Stomach smooth muscle (tissue), 2 donors: ENCODE measurements at regions not wholly inside any gene's neighbourhood (a gene's known extent, or its start where the extent isn't known, plus 50 kb on each side); places are given as distances from the start of the nearest gene placed in this dataset.

ENCODE experiments used
- H3K27ac ChIP-seq: one replicate; pipeline ENCODE4 v1.7.0; 2013; ENCODE audit warnings: mild to moderate bottlenecking, low read length, inconsistent platforms
- H3K27me3 ChIP-seq, 2 donors: one replicate each; pipeline ENCODE4 v1.7.0; 2013; ENCODE audit warnings: low read length in 2 of 2; ENCODE audit not compliant: insufficient read depth in 2 of 2, control insufficient read depth in 1 of 2
- H3K36me3 ChIP-seq, 2 donors: one replicate each; pipeline ENCODE4 v1.7.0; 2013; ENCODE audit warnings: low read length in 2 of 2; ENCODE audit not compliant: control insufficient read depth in 2 of 2, insufficient read depth in 2 of 2
- H3K4me1 ChIP-seq: one replicate; pipeline ENCODE4 v1.7.0; 2013; ENCODE audit warnings: low read length; ENCODE audit not compliant: control insufficient read depth, insufficient read depth
- H3K4me3 ChIP-seq, 2 donors: one replicate each; pipeline ENCODE4 v1.7.0; 2013; ENCODE audit warnings: low read length in 2 of 2
- H3K9ac ChIP-seq, 2 donors: one replicate each; pipeline ENCODE4 v1.7.0; 2013; ENCODE audit warnings: low read length in 2 of 2, mild to moderate bottlenecking in 1 of 2
- H3K9me3 ChIP-seq, 2 donors: one replicate each; pipeline ENCODE4 v1.7.0; 2013; ENCODE audit warnings: low read length in 2 of 2; ENCODE audit not compliant: control insufficient read depth in 2 of 2
- donor health status: healthy.
- donor health status: Pancreatic carcinoma.

DNA sequence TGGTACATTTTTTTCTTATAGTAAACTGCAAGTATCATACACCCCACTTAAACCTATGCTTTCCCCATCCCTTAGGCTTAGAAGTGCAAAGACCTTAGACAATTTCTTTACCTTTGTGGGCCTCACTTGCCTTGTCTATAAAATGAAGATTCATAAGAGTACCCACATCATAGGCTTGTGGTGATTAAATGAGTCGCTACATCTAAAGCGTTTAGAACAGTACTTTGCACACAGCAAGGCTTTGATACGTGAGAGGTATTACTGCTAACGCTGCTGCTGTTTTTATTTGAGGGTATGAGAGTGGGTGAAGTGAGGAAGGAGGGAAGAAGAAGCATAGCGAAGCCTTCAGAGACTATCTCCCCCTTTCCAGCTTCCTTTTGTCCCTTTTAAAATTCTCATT lies 87.8 kb upstream of the RPS6KA3 start:
- Histone ChIP-seq H3K9ac (no peak overlapping the region), H3K27ac (no peak overlapping the region), H3K9me3 (no peaks in the 10 kb centered on the region), H3K36me3 (no peaks in the 10 kb centered on the region), H3K4me3 (no peak overlapping the region), H3K4me1 (no peaks in the 10 kb centered on the region), H3K27me3 (peaks cover 0 to 3% of the 10 kb centered on the region in 2 donors)

GRCh38 chrX:20352935-20353336 lies 86.2 kb upstream of the RPS6KA3 start:
- no peaks in the 10 kb centered on the region for H3K36me3 ChIP-seq
- peaks cover 0 to 3% of the 10 kb centered on the region in 2 donors for H3K27me3 ChIP-seq
- H3K4me3 ChIP-seq = no peak overlapping the region
- H3K9ac ChIP-seq = no peak overlapping the region
- no peak overlapping the region for H3K27ac ChIP-seq
- H3K4me1 ChIP-seq = no peaks in the 10 kb centered on the region
- no peaks in the 10 kb centered on the region for H3K9me3 ChIP-seq

- Histone ChIP-seq H3K27me3 (peaks cover 0 to 3% of the 10 kb centered on the region in 2 donors), H3K9ac (no peak overlapping the region), H3K9me3 (no peaks in the 10 kb centered on the region), H3K27ac (no peak overlapping the region), H3K4me1 (no peaks in the 10 kb centered on the region), H3K4me3 (no peak overlapping the region), H3K36me3 (no peaks in the 10 kb centered on the region)
Measured at GRCh38 chrX:20352504-20352903, 85.8 kb upstream of the RPS6KA3 start.

DNA sequence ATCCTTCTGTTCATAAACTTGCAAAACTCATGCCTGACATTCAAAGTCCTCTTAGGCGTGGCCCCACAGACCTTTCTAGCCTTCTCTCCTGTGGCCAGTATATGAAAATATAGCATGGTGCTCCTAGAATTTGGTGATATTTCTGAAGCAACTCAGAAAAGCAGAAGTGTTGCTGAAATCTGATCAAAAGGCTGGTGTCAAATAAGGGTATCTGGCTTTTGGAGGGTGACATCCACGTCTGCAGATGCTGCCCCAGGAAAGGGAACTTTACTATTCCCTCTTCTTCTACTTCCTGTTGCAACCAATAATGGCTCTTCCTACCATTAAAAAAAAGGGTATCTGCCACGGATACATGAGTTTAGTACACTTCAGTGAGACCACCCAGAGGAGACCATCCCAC lies 83.9 kb upstream of the RPS6KA3 start:
- H3K9ac ChIP-seq = no peak overlapping the region
- no peaks in the 10 kb centered on the region for H3K9me3 ChIP-seq
- H3K36me3 ChIP-seq = no peaks in the 10 kb centered on the region
- H3K4me1 ChIP-seq = no peaks in the 10 kb centered on the region
- H3K27me3 ChIP-seq = peaks cover 0 to 3% of the 10 kb centered on the region in 2 donors
- H3K4me3 ChIP-seq = no peak overlapping the region
- no peak overlapping the region for H3K27ac ChIP-seq

GRCh38 chrX:20348139-20348538 lies 81.4 kb upstream of the RPS6KA3 start:
- no peaks in the 10 kb centered on the region for H3K4me1 ChIP-seq
- H3K9ac ChIP-seq = no peak overlapping the region
- H3K27ac ChIP-seq = no peak overlapping the region
- no peaks in the 10 kb centered on the region for H3K27me3 ChIP-seq
- no peaks in the 10 kb centered on the region for H3K36me3 ChIP-seq
- no peaks in the 10 kb centered on the region for H3K9me3 ChIP-seq
- H3K4me3 ChIP-seq = no peak overlapping the region

DNA sequence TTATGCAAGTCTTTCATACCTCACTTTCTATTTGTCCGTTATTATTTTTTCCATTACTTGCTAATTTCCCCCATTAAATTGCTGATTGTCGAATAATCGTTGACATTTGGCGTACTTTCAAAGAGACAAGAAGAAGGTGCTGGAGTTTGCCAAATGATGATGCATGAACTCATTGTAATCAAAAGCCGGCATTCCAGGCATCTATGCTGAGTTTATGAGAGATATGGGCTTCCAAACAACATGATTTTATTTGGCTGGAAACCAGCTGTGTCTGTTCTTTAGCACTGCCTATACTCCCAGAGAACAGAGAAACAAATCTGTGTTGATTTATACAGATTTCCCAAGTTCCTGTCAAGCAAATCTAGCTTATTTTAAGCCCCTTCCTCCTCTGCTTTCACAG lies 80.8 kb upstream of the RPS6KA3 start:
- H3K4me3 ChIP-seq = no peak overlapping the region
- H3K36me3 ChIP-seq = no peaks in the 10 kb centered on the region
- no peaks in the 10 kb centered on the region for H3K4me1 ChIP-seq
- H3K9ac ChIP-seq = no peak overlapping the region
- H3K27me3 ChIP-seq = no peaks in the 10 kb centered on the region
- no peak overlapping the region for H3K27ac ChIP-seq
- no peaks in the 10 kb centered on the region for H3K9me3 ChIP-seq

DNA sequence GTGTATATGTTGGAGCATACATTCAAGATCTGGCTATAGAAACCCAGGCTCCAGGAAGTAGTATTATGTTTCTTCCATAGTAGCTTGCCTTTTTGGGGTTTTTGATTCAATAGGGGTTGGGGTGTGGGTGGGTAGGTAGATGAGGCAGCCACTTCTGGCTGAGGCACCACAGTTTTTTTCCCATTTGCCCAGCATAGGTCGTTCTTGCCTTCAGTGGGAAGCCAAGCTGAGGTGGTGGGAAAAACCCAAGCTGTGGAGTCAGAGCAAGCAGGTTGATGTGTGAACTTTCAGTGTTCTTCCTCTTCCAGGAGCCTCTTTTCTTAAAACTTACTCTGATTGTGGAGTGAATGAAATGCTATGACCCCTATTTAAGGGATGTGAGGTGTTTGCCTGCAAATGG lies 67.0 kb upstream of the RPS6KA3 start:
- no peaks in the 10 kb centered on the region for H3K9me3 ChIP-seq
- H3K9ac ChIP-seq = no peak overlapping the region
- no peaks in the 10 kb centered on the region for H3K36me3 ChIP-seq
- no peaks in the 10 kb centered on the region for H3K4me1 ChIP-seq
- H3K4me3 ChIP-seq = no peak overlapping the region
- H3K27ac ChIP-seq = no peak overlapping the region
- H3K27me3 ChIP-seq = peaks cover 0 to 5% of the 10 kb centered on the region in 2 donors

DNA sequence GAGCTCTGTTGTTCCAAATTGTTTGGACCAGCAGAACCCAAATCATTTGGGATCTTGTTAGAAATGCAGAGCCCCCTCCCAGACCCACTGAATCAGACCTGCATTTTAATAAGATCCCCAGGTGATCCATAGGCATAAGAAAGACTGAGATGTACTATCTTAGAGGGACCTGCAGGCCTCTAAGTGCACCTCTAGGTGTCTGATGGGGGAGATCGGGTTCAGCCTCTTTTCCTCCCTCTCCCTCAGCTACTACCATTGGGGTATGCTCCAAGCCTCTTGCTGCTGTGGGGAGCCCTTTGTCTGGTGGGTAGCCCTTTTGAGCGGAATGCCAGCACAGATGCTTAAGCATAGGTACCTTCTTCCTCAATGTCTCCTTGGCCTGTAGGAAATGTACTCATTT lies 63.8 kb upstream of the RPS6KA3 start:
- Histone ChIP-seq H3K27ac (no peak overlapping the region), H3K9me3 (no peaks in the 10 kb centered on the region), H3K9ac (no peak overlapping the region), H3K4me1 (no peaks in the 10 kb centered on the region), H3K36me3 (no peaks in the 10 kb centered on the region), H3K27me3 (peaks cover 0 to 5% of the 10 kb centered on the region in 2 donors), H3K4me3 (no peak overlapping the region)

DNA sequence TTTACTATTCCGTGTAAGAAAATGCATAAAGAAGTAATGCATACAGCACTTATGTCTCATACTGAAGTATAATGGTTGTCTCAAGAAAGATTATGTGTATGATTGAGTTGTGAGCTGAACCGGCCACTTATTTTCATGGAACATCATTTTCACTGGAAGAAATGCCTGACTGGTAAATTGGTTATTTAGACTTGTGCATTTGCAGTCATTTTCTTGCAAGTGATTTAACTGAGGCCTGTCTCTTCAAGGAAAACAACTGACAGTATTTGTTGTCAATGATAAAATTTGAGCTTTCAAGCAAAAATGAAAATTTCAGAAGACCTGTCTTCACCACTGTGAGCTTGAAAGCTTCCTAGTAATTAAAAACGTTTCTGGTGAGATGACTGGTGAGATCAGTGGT lies 62.7 kb upstream of the RPS6KA3 start:
- Histone ChIP-seq H3K4me3 (no peak overlapping the region), H3K27me3 (peaks cover 0 to 5% of the 10 kb centered on the region in 2 donors), H3K9me3 (no peaks in the 10 kb centered on the region), H3K27ac (no peak overlapping the region), H3K9ac (no peak overlapping the region), H3K36me3 (no peaks in the 10 kb centered on the region), H3K4me1 (no peaks in the 10 kb centered on the region)

DNA sequence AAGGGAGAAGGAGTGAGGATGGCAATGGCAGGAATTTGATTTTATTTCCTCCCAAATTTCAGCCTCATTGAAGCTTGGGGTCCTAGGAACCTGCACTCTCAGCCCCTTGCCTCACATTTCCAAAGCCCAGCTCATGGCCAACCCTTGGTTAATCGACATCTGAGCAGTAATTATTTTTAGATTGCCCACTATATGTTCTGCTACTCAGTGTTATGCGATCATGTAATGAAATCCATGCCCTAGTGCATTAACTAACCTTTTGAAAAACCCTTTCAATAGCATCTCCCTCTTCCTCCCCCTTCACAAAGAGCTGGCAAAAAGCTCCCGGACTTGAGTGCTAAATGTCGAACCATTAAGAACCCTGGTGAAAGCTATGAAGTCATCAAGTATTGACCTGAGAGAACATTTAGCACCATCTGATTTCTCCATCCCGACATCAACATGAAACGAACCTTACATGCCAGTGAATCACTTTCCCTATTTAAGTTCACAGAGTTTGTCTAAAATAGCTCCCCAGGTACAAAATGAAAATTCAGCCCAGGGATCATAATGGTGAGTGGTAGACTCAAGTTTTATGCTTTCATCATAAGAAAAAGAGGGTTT lies 59.2 kb upstream of the RPS6KA3 start:
- peaks cover 0 to 6% of the 10 kb centered on the region in 2 donors for H3K27me3 ChIP-seq
- H3K9me3 ChIP-seq = no peaks in the 10 kb centered on the region
- H3K4me3 ChIP-seq = no peak overlapping the region
- no peak overlapping the region for H3K27ac ChIP-seq
- H3K9ac ChIP-seq = no peak overlapping the region
- no peaks in the 10 kb centered on the region for H3K36me3 ChIP-seq
- H3K4me1 ChIP-seq = no peaks in the 10 kb centered on the region

GRCh38 chrX:20322887-20323286 lies 56.2 kb upstream of the RPS6KA3 start:
- H3K27ac ChIP-seq = no peak overlapping the region
- H3K4me3 ChIP-seq = no peak overlapping the region
- no peaks in the 10 kb centered on the region for H3K36me3 ChIP-seq
- no peak overlapping the region for H3K9ac ChIP-seq
- H3K9me3 ChIP-seq = no peaks in the 10 kb centered on the region
- no peaks in the 10 kb centered on the region for H3K4me1 ChIP-seq
- H3K27me3 ChIP-seq = peaks cover 0 to 2% of the 10 kb centered on the region in 2 donors
